ENCODE measurements at regions not wholly inside any gene's neighbourhood (a gene's known extent, or its start where the extent isn't known, plus 50 kb on each side); places are given as distances from the start of the nearest gene placed in this dataset.
"Not testable (repeated sequence)": the region's sequence is repeated elsewhere in the genome, so short reads cannot be mapped to it uniquely, and the experiment has no call there.

DNA sequence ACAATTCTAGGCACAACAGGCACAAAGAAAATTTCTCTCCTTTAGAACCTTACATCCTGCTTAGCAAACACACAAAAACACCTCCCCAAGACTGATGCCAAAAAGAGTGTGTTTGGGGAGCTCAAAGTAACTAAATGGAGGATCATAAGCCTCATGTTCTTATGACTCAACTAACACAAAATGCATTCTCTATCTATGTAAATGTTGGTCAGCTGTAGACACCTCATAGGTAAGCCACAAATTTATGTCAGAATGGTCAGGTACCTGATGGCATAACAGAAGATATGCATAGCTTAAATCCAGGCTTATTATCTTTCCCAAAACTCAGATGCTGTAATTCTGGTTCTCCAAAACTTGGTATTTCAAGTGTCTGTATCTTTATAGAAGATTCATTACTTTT is 315.1 kb downstream of the C7orf25 start:
- ATAC-seq (no peak), DNase-seq (no peak)
- intact Hi-C loops (cut with micrococcal nuclease): no loop called here

DNA sequence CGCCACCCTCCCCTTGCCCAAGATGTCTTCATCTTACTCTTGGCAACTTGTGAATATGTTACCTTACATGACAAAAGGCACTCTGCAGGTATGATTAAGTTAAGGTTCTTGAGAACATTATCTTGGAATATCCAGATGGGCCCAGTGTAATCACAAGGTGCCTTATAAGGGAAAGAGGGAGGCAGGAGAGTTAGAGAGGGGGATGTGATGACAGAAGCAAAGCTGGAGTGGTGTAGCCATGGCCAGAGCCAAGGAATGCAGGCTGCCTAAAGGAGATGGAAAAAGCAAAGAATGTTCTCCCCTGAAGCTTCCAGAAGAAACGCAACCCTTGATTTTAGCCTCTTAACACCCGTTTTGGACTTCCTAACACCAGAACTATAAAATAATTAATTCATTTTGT is 318.0 kb downstream of the C7orf25 start:
- intact Hi-C loops (cut with micrococcal nuclease): no loop called here
- DNase-seq: no peak
- no peak for ATAC-seq

DNA sequence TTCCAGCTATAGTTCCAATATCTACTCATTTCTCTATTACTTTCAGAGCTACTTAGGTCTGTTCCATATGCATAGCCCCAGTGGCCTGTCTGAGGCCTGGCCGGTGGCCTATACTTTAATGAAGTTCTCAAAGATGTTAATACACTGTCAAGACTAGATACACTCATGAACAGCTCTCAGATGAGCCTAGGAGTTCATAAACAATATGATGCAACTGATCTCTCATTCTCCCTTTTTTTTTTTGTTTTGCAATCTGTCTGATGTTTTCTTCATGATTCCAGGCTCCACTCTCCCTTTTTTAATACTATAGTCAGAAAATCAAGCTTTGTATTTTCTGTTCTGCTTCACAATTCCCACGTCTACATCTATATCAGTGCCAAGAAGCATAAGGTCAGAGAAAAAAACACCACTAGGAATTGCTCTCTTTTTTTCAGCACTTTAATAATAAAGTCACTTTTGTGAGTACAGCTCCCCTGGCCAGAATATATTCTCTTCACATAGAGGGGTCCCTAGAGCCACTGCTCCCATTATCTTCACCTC is 321.0 kb downstream of the C7orf25 start:
- ATAC-seq (no peak), DNase-seq (no peak)
- intact Hi-C loops (cut with micrococcal nuclease): no loop called here

DNA sequence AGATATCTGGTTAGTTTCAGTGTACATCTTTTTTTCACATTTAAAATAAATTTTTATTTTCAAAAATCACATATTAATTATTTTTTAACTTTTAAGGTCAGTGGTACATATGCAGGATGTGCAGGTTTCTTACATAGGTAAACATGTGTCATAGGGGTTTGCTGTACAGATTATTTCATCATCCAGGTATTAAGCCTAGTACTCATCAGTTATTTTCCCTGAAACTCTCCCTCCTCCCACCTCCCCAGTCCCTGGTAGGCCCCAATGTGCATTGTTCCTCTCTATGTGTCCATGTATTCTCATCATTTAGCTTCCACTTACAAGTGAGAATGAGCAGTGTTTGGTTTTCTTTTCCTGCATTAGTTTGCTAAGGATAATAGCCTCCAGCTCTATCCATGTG is 323.0 kb downstream of the C7orf25 start:
- ATAC-seq (no peak), DNase-seq (no peak)
- intact Hi-C loops (cut with micrococcal nuclease): no loop called here

DNA sequence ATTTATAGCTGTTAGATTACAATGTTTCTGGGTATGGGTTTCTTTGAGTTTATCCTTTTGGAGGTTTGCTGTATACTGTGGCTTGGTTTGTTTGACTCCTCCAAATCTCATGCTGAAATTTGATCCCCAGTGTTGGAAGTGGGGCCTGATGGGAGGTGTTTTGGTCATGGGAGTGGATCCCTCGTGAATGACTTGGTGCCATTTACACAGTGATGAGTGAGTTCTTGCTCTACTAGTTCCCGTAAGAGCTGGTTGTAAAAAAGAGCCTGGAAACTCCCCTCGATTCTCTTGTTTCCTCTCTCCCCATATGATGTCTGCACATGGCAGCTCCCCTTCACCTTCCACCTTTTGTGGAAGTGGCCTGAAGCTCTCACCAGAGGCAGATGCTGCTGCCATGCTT is 324.1 kb downstream of the C7orf25 start:
- intact Hi-C loops (cut with micrococcal nuclease): no loop called here
- DNase-seq (no peak), ATAC-seq (no peak)

DNA sequence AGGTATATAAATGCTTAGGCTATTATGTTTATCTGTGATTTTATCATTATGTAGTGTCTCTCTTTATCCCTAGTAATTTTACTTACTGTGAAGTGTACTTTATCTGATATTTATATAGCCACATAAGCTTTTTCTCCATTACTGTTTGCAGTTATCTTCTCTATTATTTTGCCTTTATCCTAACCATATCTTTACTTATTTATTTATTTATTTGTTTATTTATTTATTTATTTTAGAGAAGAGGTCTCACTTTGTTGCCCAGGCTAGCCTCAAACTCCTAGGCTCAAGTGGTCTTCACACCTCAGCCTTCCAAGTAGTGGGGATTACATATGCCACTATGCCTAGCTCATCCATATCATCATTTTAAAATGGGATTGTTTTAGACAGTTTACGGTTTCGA is 331.8 kb downstream of the C7orf25 start:
- intact Hi-C loops (cut with micrococcal nuclease): no loop called here
- DNase-seq: no peak
- ATAC-seq: no peak

DNA sequence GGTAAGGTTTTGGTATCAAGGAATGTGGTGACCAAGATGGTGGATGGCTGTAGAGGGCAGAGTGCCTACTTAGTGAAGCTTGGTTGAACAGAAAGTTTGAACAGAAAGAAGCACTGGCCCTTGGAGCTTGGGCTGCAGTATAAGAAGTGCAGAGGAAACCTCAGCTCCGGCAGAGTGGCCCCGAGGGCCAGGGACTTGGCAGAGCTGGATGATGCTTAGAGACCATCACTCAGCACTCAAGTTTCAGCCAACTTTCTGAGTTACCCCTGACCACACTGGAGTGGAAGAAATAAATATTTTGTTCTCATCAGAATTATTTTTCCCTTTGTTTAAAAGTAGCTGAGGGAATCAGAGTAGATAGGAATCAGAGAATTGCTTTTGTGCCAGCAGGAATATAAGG is 336.7 kb downstream of the C7orf25 start:
- DNase-seq: no peak
- no peak for ATAC-seq
- intact Hi-C loops (cut with micrococcal nuclease): no loop called here

DNA sequence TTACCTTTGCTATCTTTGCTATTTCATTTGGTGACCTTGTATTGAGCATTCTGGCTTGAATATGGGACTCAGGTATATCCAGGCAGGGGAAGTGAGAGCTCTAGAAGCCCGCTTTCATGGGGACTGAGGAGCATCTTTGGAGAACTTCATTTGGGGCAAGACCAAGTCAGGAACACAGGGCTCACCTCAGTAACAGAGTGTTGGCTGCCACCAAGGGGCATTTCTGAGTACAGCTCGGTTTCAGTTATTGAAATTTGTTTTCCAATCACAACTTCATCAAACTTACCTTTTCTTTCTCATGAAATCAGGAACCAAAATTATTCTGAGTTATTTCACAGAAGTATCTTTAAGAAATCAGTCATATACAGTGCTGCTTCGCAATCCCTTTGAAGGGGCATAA is 337.2 kb downstream of the C7orf25 start:
- ATAC-seq (no peak), DNase-seq (no peak)
- intact Hi-C loops (cut with micrococcal nuclease): no loop called here

DNA sequence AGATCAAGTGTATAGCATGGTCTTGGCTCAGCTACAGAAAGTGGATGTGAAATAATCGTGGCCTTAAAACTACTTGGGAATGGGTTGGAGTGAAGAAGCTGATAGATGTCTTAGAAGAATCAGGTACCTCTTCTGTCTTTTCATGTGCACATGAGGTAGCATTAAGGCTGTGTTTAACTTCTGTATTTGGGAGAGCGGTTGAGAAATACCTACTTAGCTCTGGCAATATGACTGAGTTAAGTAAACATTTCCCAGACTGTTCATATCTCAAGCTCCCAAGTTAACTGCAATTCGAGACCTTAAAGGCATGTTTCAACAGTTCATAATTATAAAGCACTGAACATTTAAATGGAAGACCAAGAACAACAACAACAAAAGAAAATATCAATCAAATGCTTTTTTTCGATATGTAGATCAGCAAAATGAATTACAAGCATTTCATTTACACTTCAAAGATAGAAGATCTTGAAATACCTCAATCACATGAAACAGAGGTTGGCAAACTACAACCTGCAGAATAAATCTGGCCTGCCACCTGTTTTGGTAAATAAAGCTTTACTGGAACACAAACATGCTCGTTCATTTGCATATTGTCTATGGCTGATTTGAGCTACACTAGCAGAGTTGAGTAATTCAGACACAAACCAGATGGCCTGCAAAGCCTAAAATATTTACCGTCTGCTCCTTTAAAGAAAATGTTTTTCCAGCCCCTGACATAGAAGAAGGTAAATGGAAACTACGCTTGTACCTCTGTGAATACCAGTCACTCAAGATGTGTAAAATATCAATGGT is 337.1 kb upstream of the GLI3 start:
- intact Hi-C loops (cut with micrococcal nuclease): no loop called here
- DNase-seq: no peak
- no peak for ATAC-seq

DNA sequence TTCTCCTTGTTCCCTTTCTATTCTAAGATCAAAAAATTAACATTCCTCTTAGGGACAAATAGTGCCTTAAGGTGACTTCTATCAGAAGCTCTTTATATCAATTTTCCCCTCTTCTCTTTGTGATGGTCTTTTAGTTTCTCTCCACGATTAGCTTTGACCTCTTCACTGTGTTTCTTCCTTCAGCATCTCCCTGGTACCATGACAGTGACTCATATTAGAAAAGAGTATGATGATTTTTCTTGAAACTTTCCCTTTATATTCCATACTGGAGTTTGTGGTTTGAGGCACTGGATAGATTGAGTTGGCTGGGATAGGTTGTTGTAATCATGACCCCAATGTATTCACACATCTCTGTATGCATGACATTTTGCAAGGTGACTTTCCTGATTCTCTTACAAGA is 335.6 kb upstream of the GLI3 start:
- intact Hi-C loops (cut with micrococcal nuclease): no loop called here
- DNase-seq (no peak), ATAC-seq (no peak)

DNA sequence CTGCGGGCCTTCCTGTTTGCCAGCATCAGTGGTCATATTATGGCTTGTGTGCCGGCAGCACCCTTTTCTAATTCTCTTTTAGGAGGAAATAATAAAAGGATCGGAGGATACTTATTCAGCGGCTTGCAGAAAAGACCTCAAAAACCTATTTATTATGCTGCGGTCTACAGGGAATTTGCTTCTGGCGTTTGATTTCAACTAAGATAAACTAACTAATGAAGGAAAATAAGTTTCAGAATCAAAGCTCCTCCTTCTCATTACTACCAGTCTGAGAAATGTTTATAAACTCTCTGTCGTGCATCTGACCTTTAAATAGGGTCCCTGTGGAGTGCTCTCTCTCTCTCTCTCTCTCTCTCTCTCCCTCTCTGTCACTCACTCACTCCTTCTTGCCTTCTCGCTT is 335.0 kb upstream of the GLI3 start:
- DNase-seq (no peak), ATAC-seq (no peak)
- intact Hi-C loops (cut with micrococcal nuclease): no loop called here

DNA sequence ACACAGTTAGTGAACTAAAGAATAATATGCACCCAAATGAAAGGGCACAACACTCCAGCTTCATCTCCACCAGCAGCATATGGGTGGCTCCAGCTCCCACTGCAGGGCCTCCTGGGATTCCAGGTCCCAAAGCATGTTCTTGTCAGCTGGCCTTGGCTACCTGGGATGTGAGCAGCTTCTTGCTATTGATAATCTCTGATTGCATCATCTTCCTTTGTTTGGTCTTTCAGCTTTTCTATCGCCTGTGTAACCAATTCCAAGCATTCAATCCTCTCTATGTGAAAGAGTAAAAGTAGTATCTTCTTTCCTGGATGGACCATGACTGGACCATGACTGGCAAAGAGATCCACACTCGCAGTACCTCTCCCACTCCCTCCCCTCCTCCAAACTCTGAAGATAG is 333.9 kb upstream of the GLI3 start:
- ATAC-seq: no peak
- no peak for DNase-seq
- intact Hi-C loops (cut with micrococcal nuclease): no loop called here

DNA sequence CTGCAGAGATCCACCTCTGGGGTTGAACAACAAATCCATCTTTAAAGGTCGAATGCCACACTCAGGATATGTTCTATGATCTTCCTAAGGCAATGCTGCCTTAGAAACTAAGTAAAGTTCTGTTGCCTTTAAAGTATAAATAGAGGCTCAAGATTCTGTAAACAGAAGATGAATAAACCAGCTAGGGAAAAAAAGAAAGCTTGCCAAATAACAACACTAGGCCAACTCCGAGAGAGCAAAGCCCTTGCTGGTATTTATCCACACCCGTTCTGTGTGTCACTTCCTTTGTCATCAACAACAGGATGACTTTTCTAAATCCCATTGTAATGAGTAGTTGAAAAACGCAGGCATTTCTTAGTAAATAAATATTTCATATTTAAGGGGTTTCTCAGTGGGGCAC is 330.0 kb upstream of the GLI3 start:
- intact Hi-C loops (cut with micrococcal nuclease): no loop called here
- ATAC-seq (no peak), DNase-seq (no peak)

DNA sequence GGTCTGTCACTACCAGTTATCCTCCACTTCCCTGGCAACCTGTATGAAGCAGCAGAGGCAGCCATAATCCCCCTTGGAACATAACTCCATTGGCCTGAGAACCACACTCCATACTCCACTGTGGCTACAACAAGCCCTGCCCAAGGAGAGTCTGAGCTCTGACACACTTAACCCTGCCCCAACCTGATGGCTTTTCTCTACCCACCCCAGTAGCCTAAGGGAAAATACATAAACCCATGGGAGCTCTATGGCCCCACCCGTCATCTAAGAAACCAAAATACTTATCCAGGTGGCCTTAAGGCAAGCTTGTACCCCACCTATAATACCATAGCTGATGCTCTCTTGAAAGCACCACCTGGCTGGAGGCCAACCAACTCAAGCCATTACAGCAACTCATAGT is 324.8 kb upstream of the GLI3 start:
- intact Hi-C loops (cut with micrococcal nuclease): no loop called here
- no peak for ATAC-seq
- DNase-seq: no peak

DNA sequence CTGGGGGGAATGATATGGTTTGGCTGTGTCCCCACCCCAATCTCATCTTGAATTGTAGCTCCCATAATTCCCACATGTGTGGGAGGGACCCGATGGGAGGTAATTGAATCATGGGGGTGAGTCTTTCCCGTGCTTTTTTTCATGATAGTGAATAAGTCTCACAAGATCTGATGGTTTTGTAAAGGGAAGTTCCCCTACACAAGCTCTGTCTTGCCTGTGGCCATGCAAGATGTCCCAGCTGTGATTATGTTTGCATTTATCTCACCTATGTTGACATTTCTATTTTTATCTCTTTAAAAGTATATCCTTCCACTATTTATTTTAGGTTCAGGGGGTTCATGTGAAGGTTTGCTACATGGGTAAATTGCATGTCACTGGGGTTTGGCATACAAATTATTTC is 323.9 kb upstream of the GLI3 start:
- intact Hi-C loops (cut with micrococcal nuclease): no loop called here

DNA sequence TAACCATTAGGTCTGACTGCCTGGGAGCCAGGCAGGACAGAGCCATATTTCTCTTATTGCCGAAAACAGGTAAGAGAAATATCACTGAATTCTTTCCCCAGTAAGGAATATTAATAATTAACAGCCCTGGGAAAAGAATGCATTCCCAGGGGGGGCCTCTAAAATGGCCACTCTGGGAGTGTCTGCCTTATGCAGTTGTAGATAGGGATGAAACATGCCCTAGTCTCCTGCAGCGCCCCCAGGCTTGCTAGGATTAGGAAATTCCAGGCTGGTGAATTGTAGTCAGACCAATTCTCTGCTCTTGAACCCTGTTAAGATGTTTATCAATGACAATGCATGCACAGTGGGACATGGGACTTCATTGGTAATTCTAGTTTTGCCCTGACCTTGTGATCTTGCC is 317.9 kb upstream of the GLI3 start:
- intact Hi-C loops (cut with micrococcal nuclease); ATAC-seq; DNase-seq: not testable (repeated sequence)

More for the DNA sequence above, 323.9 kb upstream of the GLI3 start:
- ATAC-seq (no peak), DNase-seq (no peak)

DNA sequence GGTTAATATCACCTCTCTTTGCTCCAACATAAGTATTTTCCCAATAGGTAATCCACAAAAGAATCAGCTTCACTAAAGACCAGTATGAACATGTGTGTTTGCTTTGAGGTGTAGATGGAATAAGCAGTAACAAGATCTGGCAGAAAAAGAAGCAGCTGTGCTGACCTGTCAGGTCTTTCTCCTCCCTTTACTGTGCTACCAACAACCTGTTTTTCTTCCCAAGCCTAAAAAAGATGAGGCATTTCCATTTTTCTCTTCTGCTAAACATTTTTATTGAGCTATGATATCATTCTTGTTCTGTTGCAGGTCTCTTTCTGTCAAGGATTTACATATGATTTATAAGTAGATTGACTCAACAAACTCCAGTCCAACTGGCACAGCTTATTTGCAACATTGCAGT is 315.2 kb upstream of the GLI3 start:
- intact Hi-C loops (cut with micrococcal nuclease): no loop called here
- DNase-seq (no peak), ATAC-seq (no peak)

DNA sequence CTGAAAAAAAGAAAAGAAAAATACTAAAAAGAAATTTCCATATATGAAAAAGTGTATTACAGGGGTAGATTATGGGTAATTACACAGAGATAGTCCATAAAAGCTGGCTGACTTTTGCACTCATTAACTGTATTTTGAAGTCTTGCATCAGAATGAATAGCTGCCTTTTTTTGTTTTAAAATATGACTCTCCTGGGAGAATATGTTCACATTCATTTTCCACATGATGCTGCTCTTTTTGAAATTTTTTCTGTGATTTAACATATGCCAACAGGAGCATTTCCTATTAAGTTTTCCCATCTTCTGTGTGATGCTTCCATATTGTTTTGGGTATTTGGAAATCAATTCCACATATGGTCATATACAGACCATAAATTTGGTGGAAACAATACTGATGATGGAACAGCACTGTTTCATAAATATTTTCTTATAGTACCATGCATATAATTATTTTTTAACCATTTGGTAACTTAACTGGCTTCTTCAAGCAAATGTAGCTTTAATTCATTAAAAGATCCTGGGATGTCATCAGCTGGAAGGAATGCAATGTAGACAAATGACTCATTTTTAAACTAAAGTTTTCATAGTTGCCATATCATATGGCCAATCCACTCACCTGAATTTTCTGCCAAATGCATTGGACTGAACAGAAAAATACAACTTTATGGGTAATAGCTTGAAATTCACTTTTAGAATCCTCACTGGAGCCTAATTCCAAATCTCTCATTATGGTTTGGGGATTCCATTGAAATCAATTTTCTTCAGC is 313.9 kb upstream of the GLI3 start:
- no peak for ATAC-seq

DNA sequence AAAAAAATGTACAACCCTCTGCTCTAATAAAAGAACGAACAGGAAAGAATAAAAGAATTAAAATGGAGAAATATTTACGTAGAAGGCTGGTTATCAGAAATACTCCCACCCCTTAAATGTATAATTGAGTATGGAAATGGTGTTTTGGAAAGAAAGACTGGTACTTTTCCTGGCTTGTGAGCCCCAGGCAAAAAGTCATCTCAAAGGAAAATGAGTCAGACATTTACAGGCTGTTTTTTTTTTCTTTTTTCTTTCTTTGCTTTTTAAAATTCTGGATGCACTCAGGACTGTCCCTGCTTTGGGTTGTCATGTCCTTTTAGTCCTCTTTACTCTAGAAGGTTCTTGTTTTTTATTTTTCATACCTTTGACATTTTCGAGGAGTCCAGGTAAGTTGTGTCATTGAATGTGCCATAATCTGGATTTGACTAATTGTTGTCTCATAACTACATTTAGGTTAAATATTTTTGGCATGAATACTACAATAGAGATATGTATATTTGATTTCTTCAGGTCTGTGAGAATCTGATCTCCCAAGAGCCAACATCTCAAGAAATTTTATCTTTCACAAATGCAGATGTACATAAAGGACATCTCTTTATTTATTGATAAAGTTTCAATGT is 313.0 kb upstream of the GLI3 start:
- DNase-seq (no peak), ATAC-seq (no peak)
- intact Hi-C loops (cut with micrococcal nuclease): no loop called here

More for the DNA sequence above, 313.9 kb upstream of the GLI3 start:
- intact Hi-C loops (cut with micrococcal nuclease): no loop called here
- no peak for DNase-seq

Data from left ventricle myocardium superior (tissue), 1 donor.